GM19438 (cell line): ENCODE measurements at regions not wholly inside any gene's neighbourhood (a gene's known extent, or its start where the extent isn't known, plus 50 kb on each side); places are given as distances from the start of the nearest gene placed in this dataset.

Experiments
- ATAC-seq: cut with Tn5 transposase; IDR thresholded peaks from one replicate; pipeline ENCODE4 v1.9.1; 2021; ENCODE audit warnings: low read depth; ENCODE audit not compliant: unreplicated experiment

DNA sequence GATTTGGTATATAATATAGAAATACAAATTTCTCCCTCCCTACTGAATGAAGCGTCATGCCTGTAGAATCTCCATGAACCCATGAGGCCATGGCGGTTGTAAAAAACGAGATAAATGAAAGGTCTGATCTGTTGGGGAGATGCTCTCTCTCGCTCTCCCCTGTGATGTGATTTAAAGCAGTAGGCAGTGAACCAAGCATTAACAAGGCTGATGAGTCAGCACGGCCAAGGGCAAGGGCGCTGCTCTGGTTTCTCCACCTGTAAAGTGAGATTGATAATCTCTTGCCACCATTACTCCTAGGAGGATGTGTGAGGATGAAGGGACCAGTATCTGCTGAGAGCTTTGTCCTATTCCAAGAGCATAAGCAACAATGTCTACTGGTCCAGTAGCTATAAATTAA is 553.3 kb downstream of the CMPK2 start:
- ATAC-seq: no peak

DNA sequence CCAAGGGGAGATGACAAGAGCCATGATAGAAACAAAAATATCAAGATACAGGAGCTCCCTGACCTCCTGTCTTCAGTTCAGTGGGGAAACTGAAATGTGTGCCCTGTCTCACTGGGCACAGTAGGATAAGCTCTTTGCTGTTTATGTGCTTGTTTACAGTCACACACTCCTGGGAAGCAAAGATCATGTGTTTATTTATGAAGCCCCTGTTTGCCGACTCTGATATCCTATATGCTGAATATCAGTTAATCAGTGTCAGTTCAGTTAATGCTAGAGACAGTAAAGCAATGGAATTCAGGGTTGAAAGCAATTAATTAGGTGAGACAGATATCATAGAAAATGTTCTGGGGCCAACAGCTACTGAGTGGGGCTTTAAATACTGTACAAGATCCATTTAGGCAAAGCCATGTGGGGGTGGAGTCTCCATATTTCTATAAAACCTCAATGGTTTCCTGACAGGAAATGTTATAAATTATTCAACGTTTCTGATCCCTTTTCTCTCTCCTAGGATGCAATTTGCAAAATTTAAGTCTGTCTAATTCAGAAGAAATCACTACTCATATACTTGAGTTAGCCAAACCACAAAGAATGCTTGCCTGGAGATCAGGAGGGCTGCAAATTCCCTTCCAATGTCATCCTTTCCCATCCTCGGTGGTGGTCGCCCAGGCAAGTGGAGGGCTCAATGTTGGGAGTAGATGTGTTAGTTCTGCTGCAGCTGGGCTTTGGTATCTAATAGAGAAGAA is 551.3 kb downstream of the CMPK2 start:
- ATAC-seq: no peak

DNA sequence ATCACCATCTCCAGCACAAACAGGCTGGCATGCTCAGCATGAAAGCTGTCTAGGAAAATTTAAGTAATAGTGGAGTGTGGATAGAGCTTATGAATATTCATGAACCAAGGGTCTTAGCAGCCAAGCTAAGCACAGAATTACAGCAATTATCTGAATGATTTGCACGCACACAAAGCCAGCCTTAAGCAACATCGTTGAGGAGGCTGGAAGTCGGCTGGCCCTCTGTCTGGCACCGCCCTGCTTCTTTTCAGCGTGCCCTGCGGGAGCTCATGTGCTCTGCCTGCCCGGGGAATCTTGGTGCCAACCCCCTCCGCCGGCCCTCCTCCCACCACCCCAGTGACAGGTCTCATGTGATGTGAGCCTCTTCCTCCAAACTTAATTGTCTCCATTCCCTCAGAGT is 540.1 kb downstream of the CMPK2 start:
- ATAC-seq: no peak

DNA sequence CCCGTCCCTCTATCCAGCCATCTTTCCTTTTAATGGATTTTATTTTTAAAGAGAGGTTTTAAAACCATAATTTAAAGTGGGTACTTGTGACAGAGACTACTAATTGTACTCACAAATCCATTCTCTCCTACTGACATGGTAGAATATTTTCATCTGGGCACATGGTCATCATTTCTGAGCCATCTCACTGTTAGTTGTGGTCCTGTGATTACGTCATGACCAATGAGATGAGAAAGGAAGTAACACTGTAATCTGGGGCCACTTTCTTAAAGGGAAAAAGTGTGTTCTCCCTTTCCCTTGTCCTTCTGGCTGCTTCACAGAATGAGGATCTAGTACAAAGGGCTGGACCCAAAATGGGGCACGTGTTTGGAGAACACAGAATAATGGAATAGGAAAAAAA is 538.7 kb downstream of the CMPK2 start:
- ATAC-seq: no peak

DNA sequence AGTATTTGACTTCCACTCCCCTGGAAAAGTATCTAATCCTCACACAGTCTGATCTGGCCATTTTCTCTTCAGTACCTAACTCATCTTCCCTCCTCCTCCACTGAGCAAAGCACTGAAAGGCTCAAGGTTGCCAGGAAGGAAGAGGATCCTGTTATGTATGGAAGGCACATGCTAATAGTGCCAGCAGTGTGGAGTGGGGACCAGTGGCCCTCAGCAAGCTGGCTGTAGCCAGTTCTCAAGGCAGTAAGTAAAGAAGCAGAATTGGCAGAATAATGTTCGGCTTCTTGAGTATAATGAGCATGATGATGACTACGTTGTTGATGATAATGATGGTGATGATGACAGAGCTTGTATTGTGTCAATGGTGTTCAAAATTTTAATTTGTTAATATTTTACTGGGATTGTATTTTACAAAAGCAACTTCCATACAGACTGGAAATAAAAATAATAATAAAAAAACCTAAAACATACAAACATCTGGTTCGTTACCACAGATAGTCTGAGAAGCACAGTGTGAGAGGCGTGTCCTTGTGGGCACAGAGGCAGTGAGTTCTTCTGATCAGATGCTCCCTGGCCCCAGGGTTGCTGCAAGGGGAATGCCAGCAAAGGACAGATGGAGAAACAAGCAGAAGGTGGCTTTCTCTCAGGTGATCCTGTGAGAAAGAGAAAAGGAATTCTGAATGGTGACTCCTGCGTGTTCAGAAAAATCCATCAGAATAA is 528.8 kb downstream of the CMPK2 start:
- ATAC-seq: no peak

DNA sequence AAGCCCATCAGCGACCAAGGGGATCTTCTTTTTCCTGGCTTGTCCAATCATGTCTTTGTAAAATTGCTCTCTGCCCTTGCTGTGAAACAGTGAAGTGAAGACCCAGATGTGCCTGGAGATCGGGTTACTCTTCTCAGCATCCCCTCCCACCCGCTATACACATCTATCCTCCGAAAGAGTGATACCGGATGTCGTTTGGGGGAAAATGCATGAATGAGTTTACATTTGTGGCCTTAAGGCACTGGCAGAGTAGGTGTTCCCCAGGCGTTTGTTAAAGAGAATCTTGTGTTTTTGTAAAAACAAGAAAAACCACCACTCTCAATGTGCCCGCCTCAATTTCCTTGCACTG is 528.3 kb downstream of the CMPK2 start:
- no peak for ATAC-seq

DNA sequence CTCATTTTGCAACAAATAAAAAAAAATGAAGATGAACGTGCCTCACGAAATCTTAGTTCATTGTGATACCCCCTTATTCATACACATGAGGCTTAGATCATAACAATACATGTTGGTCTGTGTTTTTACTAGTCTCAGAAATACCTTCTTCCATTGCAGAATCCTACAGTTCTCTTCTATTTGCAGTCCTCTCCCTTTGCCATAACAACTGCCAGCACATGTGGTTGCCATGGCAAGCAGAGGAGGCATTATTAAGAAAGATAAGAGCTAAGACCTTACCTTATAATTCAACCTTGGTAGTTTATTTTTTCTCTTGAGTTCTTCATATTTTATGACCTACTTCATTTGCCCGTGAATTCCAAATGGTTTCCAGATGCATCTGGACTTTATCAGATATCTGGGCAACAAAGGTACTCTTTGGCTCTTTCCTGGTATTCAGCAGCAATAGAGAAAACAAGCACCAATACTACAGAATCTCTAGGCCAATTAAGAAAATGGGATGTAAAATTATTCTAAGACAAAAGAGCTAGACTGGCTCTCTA is 524.0 kb downstream of the CMPK2 start:
- ATAC-seq: no peak

DNA sequence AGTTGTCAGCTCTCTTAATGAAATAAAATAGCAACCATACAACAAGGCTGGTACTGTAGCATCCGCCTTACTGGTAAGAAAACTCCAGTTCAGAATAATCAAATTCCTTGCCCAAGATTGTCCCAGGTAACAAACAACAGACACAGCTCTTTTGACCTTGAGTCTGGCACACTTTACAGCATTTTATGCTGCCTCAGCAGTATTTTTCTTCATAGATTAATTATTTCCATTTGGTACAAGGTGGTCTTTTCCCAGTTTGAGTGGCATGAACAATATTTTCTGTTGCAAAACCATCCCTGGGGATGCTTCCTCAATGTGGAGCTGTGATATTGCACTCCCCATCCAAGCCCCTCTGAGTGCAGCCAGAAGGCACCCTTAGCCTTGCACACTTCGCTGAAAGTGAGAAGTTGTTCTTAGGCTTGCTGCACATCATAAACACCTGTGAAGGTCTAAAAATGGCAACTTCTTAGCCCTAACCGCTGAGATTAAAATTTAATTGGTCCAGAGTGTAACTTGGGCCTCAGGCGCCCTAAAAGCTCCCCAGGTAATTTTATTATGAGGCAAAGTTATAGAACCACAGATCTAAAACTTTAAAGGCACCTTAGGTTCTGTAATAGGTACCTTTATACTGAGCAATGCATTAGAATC is 523.3 kb downstream of the CMPK2 start:
- peak; percentile 45 for ATAC-seq

DNA sequence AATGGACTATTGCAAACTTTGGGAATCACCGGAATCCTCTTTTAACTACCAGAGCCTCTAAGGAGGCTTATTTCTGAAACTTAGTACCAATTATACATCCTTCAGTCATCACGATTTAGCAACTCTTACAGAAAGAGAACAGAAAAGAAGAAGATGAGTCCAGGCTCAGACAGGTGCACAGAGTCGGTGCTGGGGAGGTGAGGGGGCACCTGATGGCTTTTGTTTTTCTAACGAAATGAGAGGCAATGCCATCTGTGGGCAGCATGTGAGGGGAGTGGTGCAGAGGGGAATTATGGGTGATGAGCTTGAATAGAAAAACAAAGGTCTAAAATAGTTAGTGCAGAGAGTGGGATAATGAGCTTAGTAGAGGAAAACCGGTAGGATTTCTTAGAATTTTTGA is 522.6 kb downstream of the CMPK2 start:
- ATAC-seq: no peak

DNA sequence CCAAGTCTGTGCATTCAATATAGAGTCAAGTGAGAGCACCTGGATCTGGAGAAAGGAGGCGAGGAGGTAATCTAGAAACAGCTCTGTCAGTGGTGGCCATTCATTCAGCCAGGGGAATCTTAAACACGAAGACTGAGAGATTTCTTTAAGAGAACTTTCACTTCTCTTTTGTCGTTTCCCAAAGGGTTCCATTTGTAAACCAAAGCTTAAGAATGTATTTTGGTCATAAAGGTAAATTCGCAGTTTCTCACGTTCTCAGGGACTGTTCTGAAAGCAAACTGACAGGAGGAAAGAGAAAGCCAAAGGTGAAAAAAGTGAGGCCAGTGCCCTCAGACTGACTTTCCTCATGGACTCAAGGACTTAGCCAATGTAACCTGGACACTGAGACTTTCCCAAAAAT is 513.5 kb downstream of the CMPK2 start:
- ATAC-seq: peak; percentile 78

DNA sequence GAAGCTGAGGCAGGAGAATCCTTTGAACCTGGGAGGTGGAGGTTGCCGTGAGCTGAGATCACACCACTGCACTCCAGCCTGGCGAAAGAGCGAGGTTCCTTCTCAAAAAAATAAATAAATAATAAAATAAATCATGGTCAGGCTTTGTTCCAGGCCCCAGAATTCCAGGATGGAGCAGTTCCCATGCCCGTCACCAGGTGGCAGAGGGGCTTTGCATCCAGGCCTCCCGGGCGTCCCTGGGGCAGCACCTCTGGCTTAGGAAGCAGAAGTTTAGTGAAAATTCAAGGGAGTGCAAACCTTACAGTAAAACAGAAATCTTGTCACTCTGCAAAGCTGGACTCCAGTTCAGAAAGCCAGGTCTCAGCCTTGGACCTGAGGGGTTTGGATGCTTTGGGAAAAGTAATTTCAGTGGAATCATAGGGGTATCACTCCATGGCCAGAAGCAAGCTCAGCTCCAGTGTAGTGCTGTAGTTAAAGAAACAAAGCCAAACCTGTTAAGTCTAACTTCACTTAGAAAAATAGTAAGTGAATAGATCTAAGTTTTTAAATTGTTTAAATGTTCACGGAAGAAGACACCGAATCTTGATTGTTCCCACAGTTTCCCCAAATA is 512.7 kb downstream of the CMPK2 start:
- no peak for ATAC-seq

DNA sequence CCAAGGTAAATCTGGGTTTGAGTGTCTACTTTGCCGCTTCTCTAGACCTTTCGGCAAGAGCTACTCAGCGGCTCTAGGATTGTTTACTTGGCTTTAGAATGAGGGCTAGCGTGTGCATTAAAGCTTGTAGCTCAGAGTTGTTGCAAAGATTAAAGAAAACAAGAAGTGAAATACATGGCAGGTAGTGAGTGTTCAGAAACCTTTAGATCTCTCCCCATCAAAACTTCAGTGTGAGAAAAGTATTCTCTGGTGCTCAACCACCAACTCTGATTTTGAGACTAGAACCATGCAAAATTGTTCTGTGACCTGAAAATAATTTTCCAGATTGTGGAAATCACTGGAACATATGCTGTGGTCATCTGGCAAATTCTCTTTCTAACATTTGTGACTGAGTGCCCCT is 512.0 kb downstream of the CMPK2 start:
- ATAC-seq: peak; percentile 63

DNA sequence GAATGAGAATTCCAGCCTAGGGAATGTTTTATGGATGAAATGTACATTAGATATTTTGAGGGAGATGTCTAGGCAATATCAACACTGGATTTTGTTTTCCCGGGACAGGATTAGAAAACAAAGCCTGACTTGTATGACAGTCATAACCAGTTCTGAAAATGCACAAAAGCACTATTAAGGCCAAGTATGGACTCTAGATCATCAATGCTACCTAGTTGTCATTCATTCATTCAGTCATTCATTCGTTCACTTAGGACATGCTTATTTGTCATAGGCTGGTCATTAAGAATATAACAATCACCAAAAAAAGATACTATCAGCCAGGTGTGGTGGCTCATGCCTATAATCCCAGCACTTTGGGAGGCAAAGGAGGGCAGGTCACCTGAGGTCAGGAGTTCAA is 511.2 kb downstream of the CMPK2 start:
- no peak for ATAC-seq

DNA sequence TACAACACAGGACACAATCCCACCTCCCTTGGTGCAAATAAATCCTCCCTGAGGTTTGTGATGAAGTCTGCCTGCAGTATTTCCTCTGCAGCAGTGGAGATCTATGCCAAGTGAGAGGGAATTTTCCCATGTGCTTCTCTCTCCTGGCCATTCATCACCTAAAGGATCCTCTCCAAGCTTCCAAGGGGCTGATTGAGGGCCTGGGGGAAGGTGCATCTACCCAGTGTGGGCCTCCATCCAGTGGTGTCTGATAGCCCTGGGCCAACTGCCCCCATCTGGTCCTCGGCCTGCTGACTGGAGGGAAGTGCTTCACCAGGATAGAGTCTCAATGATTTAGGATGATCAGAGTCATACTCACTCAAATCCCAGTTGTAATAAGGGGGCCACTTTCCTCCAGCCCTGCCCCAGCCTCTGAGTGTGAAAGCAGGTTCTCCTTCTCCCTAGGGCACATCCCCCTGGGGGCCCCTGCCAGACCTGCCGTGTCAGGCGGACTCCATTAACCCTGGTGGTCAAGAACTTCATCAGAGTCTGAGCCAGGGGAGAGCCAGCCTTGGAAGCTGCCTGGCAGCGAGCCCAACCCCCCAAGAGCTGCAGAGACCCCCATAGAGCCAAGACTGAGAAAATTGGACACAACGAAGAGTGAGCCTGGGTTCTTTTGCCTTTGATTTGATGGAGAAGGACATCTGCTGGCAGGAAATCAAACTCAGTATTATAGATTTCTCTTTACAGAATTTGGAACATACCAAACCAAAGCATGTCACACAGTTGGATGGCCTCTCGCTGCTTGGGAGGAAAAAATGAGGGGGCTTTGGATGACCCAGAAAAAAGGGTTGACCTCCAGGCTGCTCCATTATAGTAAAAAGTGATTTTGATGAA is 509.6 kb downstream of the CMPK2 start:
- no peak for ATAC-seq

DNA sequence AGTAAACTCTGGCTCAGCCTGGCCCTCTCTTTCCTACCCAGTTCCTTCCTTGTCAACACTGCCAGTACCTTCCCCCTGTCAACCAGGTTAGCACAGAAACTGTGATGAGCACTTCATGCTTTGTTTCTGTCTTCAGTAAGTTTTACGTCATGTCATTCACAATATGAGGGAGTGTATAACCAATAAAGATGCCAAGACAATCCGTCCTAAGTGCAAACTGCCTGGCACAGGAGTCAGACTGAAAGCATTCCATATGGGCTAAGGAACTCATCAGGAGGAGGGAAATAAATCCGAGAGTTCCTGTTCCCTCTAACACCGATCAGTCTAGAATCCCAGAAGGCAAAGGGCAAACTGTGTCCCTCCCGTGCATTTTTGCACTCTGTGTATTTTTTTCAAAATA is 507.2 kb downstream of the CMPK2 start:
- no peak for ATAC-seq

DNA sequence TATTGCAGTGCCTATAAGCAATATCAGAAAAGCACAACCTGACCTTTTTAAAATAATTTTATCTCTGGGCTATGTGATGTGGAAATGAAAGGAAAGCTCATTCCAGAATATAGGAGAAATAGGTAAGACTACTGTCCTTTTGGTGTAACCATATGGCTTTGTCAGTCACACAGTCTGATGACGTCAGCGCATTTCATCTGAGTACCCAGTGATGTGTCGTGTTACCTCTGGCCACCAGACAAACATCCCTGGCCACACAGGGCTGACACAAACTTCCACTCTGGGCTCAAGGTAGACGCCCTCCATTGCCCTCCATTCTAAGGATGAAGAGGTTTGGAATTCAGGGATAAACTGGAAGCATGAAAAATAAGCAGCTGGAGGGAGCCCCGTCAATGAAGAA is 506.7 kb downstream of the CMPK2 start:
- ATAC-seq: no peak

DNA sequence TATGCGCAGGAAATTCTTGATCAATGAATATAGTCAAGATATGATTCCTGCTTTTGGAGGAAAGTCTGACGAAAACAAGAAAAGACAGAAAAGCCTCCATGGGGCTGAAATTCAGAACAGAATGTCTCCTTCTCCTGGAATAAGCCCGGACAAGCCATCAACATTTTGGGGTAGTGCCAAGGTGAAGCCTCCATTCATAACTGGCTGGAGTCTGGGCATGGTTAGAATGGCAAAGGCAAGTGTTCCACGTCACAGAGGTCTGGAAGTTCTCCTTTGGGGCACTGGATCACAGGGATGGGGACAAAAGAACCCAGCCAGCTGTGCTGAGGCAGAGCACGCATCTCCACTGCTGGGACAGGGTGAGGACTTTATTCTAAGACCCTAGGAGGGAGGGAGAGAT is 505.7 kb downstream of the CMPK2 start:
- no peak for ATAC-seq

DNA sequence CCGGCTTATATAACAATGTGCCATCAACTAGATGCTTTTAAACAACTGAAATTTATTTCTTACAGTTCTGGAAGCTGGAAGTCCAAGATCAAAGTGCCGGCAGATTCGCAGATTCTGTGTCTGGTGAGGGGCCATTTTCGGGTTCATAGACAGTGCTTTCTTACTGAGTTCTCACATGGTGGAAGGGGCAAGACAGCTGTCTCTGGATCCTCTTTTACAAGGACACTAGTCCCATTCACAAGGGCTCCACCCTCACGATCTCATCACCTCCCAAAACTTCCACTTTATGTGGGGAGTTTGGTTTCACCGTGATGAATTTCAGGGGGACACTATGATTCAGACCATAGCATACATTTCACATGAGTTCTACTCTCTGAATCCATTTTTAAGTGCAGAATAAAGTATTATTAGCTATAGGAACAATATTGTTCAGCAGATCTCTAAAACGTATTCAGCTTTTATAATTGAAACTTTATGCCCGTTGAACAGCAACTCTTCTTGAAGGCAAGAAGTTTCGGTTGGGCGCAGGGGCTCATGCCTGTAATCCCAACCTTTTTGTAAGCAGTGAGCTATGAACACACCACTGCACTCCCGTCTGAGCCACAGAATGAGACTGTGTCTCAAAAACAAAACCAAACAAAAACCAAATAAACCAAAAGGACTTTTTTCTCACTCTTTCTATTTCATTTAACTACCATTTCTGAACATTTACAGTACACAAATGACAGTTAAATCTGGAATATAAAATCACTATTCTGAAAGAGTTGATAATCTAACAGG is 502.8 kb downstream of the CMPK2 start:
- ATAC-seq: no peak

DNA sequence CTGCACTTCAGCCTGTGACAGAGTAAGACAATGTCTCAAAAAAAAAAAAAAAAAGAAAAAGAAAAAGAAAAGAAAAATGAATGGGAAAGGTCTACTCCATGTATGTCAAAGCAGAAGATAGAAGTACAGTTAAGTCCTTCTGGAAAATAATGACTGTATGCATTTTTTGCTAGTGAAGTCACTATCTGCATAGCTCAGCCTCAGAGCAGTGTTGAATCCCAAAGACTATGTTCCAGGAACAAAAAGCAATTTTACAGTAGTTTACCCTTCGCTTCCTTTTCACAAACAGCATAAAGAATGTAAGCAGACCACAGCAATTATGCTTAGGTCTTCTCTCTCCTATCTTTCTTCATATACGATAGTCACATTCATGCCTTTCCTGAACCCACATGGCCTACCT is 497.4 kb downstream of the CMPK2 start:
- ATAC-seq: no peak

DNA sequence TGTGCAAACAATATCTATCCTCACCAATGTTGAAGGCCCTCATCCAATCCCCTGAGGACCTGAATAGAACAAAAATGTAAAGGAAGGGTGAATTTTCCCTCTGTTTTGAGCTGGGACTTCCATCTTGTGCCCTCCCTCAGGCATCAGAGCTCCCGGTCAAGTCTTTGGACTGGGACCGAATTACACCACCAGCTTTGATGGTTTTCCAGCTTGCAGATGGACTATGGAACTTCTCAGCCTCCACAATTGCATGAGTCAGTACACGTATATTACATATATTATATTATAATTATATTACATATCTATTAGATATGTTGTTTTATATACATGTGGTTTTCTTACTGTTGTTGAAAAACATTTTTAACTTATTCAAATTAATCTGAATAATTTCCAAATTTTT is 496.4 kb downstream of the CMPK2 start:
- no peak for ATAC-seq
